Mesenchymal stem cell (in vitro differentiated cells and primary cell): ENCODE measurements at regions not wholly inside any gene's neighbourhood (a gene's known extent, or its start where the extent isn't known, plus 50 kb on each side); places are given as distances from the start of the nearest gene placed in this dataset.

Experiments
- DNase-seq: peaks from one replicate; pipeline ENCODE4 v3.0.0-alpha.2; 2013
- H2AFZ ChIP-seq: one replicate; pipeline ENCODE4 v1.6.1; 2013; ENCODE audit warnings: low read depth, mild to moderate bottlenecking, control low read depth, inconsistent platforms, low read length, moderate library complexity
- H2AK5ac ChIP-seq: 2 replicates; pipeline ENCODE4 v1.6.1; 2013; ENCODE audit warnings: low read length, moderate library complexity, mild to moderate bottlenecking, inconsistent platforms; ENCODE audit not compliant: severe bottlenecking
- H2BK120ac ChIP-seq: one replicate; pipeline ENCODE4 v1.6.1; 2013; ENCODE audit warnings: low read depth, mild to moderate bottlenecking, inconsistent platforms, low read length, moderate library complexity
- H2BK12ac ChIP-seq, 2 experiments: one replicate each; pipeline ENCODE4 v1.6.1; 2013; ENCODE audit warnings: inconsistent platforms in 2 of 2, low read length in 2 of 2, mild to moderate bottlenecking in 2 of 2, moderate library complexity in 2 of 2, control low read depth in 1 of 2
- H2BK15ac ChIP-seq: one replicate; pipeline ENCODE4 v1.6.1; 2013; ENCODE audit warnings: mild to moderate bottlenecking, low read depth, inconsistent platforms; ENCODE audit not compliant: poor library complexity, severe bottlenecking
- H2BK5ac ChIP-seq: 2 replicates; pipeline ENCODE4 v1.6.1; 2013; ENCODE audit warnings: low read depth, mild to moderate bottlenecking, low read length, control low read depth, inconsistent platforms; ENCODE audit not compliant: poor library complexity, severe bottlenecking
- H3K14ac ChIP-seq, 2 experiments: one replicate each; pipeline ENCODE4 v1.6.1; 2013; ENCODE audit warnings: inconsistent platforms in 2 of 2, low read length in 2 of 2, control low read depth in 1 of 2, mild to moderate bottlenecking in 1 of 2, moderate library complexity in 1 of 2
- H3K18ac ChIP-seq, 2 experiments: one replicate each; pipeline ENCODE4 v1.6.1; 2013; ENCODE audit warnings: inconsistent platforms in 2 of 2, low read length in 2 of 2, control low read depth in 1 of 2, low read depth in 1 of 2, mild to moderate bottlenecking in 1 of 2
- H3K23ac ChIP-seq, 2 experiments: one replicate each; pipeline ENCODE4 v1.6.1; 2013; ENCODE audit warnings: inconsistent platforms in 2 of 2, low read length in 2 of 2, mild to moderate bottlenecking in 2 of 2, moderate library complexity in 2 of 2, control low read depth in 1 of 2
- H3K27ac ChIP-seq: 2 replicates; pipeline ENCODE4 v1.5.1; 2013; ENCODE audit warnings: mild to moderate bottlenecking, moderate library complexity, low read length, control low read depth, inconsistent platforms; ENCODE audit not compliant: poor library complexity, severe bottlenecking
- H3K27me3 ChIP-seq, 2 experiments: 2 replicates each; pipeline versions ENCODE4 v1.6.1 to v1.7.0; 2013; ENCODE audit warnings: low read length in 2 of 2, mild to moderate bottlenecking in 2 of 2, moderate library complexity in 2 of 2, control low read depth in 1 of 2, inconsistent platforms in 1 of 2; ENCODE audit not compliant: control insufficient read depth in 1 of 2, insufficient read depth in 1 of 2
- H3K36me3 ChIP-seq, 2 experiments: 2 replicates each; pipeline versions ENCODE4 v1.6.1 to v1.7.0; 2013; ENCODE audit warnings: low read length in 2 of 2, control low read depth in 1 of 2, inconsistent platforms in 1 of 2, low read depth in 1 of 2, mild to moderate bottlenecking in 1 of 2; ENCODE audit not compliant: insufficient read depth in 2 of 2, control insufficient read depth in 1 of 2
- H3K4ac ChIP-seq, 2 experiments: one replicate each; pipeline ENCODE4 v1.6.1; 2013; ENCODE audit warnings: inconsistent platforms in 2 of 2, low read length in 2 of 2, mild to moderate bottlenecking in 2 of 2, moderate library complexity in 2 of 2, control low read depth in 1 of 2, low read depth in 1 of 2
- H3K4me1 ChIP-seq: 2 replicates; pipeline ENCODE4 v1.6.1; 2013; ENCODE audit warnings: low read depth, low read length, control low read depth; ENCODE audit not compliant: control insufficient read depth, insufficient read depth
- H3K4me2 ChIP-seq: 2 replicates; pipeline ENCODE4 v1.6.1; 2013; ENCODE audit warnings: low read length, mild to moderate bottlenecking, inconsistent platforms; ENCODE audit not compliant: poor library complexity, severe bottlenecking
- H3K4me3 ChIP-seq, 2 experiments: 2 replicates each; pipeline versions ENCODE4 v1.5.1 to v1.7.0; 2013; ENCODE audit warnings: low read length in 2 of 2, mild to moderate bottlenecking in 2 of 2, control low read depth in 1 of 2, low read depth in 1 of 2; ENCODE audit not compliant: insufficient read depth in 1 of 2
- H3K79me1 ChIP-seq: replicated peaks from 2 replicates; pipeline ENCODE4 v1.6.1; 2013; ENCODE audit warnings: mild to moderate bottlenecking, control low read depth, low read length, inconsistent platforms; ENCODE audit not compliant: poor library complexity, severe bottlenecking
- H3K9ac ChIP-seq: 2 replicates; pipeline ENCODE4 v1.7.0; 2013; ENCODE audit warnings: mild to moderate bottlenecking, low read length, moderate library complexity
- H3K9me3 ChIP-seq: 2 replicates; pipeline ENCODE4 v1.7.0; 2013; ENCODE audit warnings: mild to moderate bottlenecking, low read length; ENCODE audit not compliant: control insufficient read depth
- H4K8ac ChIP-seq: one replicate; pipeline ENCODE4 v1.6.1; 2013; ENCODE audit warnings: inconsistent platforms, mild to moderate bottlenecking, low read length, moderate library complexity
- H4K91ac ChIP-seq: one replicate; pipeline ENCODE4 v1.6.1; 2013; ENCODE audit warnings: mild to moderate bottlenecking, low read length, inconsistent platforms
- WGBS: methylation state at CpG from one replicate; pipeline ENCODE4 v1.1.7; 2013; ENCODE audit warnings: mixed read lengths; 5-methylcytosine and 5-hydroxymethylcytosine counted together

DNA sequence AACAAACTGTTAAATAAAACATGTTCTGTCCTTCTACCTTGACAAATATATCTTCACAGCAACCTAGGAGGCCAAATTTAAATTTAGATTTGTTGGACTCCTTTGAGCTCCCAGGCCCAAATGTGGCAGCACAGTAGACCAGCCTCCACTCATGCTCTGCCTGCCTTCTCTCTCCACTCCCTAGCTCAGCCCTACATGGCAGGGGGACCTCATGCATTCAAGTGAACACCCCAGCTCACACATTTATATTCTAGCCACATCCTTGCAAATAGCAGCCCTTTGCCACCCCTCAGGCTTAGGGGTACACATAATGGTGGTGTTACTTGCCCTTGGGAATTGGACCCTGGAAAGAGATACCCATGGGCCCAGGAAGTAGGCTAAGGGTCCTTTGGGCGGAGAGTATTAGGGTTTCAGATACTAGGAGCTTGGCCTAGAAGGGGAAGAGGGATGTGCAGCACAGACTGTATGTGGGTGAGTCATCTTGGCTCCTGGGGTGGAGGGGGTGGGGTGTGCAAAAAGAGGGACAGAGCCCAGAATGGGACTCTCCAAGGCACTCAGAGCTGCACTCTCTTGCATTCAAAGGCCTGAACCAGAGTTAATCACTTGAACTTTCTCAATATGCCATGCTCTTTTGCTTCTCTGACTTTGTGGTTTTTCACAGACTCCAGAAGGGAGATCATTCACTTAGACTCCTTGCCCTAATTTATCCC is 268.4 kb upstream of the ROPN1 start:
- H2BK120ac ChIP-seq, result peak overlapping the region; percentile 4
- H4K8ac ChIP-seq, result peak overlapping the region; percentile 66
- H3K4me2 ChIP-seq, result no peak overlapping the region
- no peaks in the 10 kb centered on the region for H3K9me3 ChIP-seq
- no peaks in the 10 kb centered on the region for H3K79me1 ChIP-seq
- H3K36me3 ChIP-seq, result no peaks in the 10 kb centered on the region
- H3K27ac ChIP-seq, result peak overlapping the region; percentile 84
- H3K14ac ChIP-seq, result peak overlapping the region in 1 of 2 experiments; percentile 59
- H2AFZ ChIP-seq, result no peak overlapping the region
- H3K23ac ChIP-seq, result no peak overlapping the region
- H3K4me1 ChIP-seq, result peaks cover 17% of the 10 kb centered on the region
- H2BK5ac ChIP-seq, result peak overlapping the region; percentile 53
- no peaks in the 10 kb centered on the region for H3K27me3 ChIP-seq
- peak overlapping the region; percentile 23 for H4K91ac ChIP-seq
- peak; percentile 93 for DNase-seq
- H3K18ac ChIP-seq, result peak overlapping the region; percentile 83 to 93
- H3K4ac ChIP-seq, result peak overlapping the region; percentile 22 to 71
- peak overlapping the region in 1 of 2 experiments; percentile 11 for H3K4me3 ChIP-seq
- peak overlapping the region; percentile 55 to 85 for H2BK12ac ChIP-seq
- no peak overlapping the region for H2BK15ac ChIP-seq
- H3K9ac ChIP-seq, result peak overlapping the region; percentile 51
- WGBS, result 40% methylated on average over 1 of the region's 1 CpG
- peak overlapping the region; percentile 95 for H2AK5ac ChIP-seq

DNA sequence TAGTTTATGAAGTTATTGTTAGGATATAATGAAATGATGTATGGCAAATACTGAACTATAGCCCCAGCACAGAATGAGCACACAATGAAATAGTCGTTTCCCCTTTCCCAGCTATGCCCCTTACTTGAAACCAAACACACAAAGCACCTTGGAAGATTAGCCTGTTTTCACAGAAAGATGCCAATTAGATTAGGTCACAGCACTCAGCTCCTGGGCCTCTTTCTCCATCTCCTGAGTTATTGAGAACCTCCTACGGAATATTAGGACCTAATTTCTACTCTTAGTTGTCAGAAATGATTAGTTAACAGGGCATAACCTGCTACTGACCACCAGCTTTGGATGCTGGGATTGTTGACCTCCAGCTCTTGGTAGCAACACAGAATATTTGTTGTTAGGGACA is 269.4 kb upstream of the ROPN1 start:
- DNase-seq, result peak; percentile 33

GRCh38 chr3:124263168-124263567 is 271.2 kb upstream of the ROPN1 start:
- H3K18ac ChIP-seq, result no peak overlapping the region
- H3K27ac ChIP-seq, result peak overlapping the region; percentile 68
- no peaks in the 10 kb centered on the region for H3K79me1 ChIP-seq
- no peaks in the 10 kb centered on the region for H3K9me3 ChIP-seq
- H3K36me3 ChIP-seq, result no peaks in the 10 kb centered on the region
- no peak overlapping the region for H3K23ac ChIP-seq
- H2BK15ac ChIP-seq, result no peak overlapping the region
- H4K91ac ChIP-seq, result no peak overlapping the region
- no peak overlapping the region for H2BK5ac ChIP-seq
- no peak overlapping the region for H2BK120ac ChIP-seq
- no peak overlapping the region for H3K4me2 ChIP-seq
- H2AK5ac ChIP-seq, result no peak overlapping the region
- no peak overlapping the region for H2BK12ac ChIP-seq
- no peaks in the 10 kb centered on the region for H3K27me3 ChIP-seq
- peak overlapping the region; percentile 21 for H3K9ac ChIP-seq
- peaks cover 13% of the 10 kb centered on the region for H3K4me1 ChIP-seq
- H2AFZ ChIP-seq, result no peak overlapping the region
- WGBS, result 30% methylated on average over 4 of the region's 4 CpGs
- peak; percentile 88 for DNase-seq
- H4K8ac ChIP-seq, result no peak overlapping the region
- no peak overlapping the region for H3K4ac ChIP-seq
- H3K4me3 ChIP-seq, result no peak overlapping the region
- no peak overlapping the region for H3K14ac ChIP-seq

More for the DNA sequence above, 269.4 kb upstream of the ROPN1 start:
- Histone ChIP-seq H3K14ac (no peak overlapping the region), H3K9ac (peak overlapping the region; percentile 51), H3K9me3 (no peaks in the 10 kb centered on the region), H3K23ac (no peak overlapping the region), H2AFZ (no peak overlapping the region), H2BK5ac (no peak overlapping the region), H3K4me2 (no peak overlapping the region), H3K36me3 (no peaks in the 10 kb centered on the region), H2BK15ac (no peak overlapping the region), H3K4ac (no peak overlapping the region), H4K8ac (no peak overlapping the region), H2BK120ac (no peak overlapping the region), H3K27ac (peak overlapping the region; percentile 84), H3K4me1 (peaks cover 17% of the 10 kb centered on the region), H3K79me1 (no peaks in the 10 kb centered on the region), H2AK5ac (peak overlapping the region; percentile 26), H3K4me3 (no peak overlapping the region), H2BK12ac (no peak overlapping the region), H3K18ac (peak overlapping the region in 1 of 2 experiments; percentile 44), H4K91ac (no peak overlapping the region), H3K27me3 (no peaks in the 10 kb centered on the region)
- WGBS, result 40% methylated on average over 2 of the region's 2 CpGs

- Histone ChIP-seq H2BK15ac (no peak overlapping the region), H3K4me3 (no peak overlapping the region), H3K4ac (no peak overlapping the region), H2BK5ac (no peak overlapping the region), H2BK120ac (no peak overlapping the region), H3K9me3 (no peaks in the 10 kb centered on the region), H3K14ac (no peak overlapping the region), H3K36me3 (peaks cover 0 to 7% of the 10 kb centered on the region in 2 experiments), H3K4me2 (no peak overlapping the region), H2AFZ (no peak overlapping the region), H3K9ac (no peak overlapping the region), H2BK12ac (peak overlapping the region in 1 of 2 experiments; percentile 10), H3K4me1 (peaks cover 11% of the 10 kb centered on the region), H3K27ac (no peak overlapping the region), H3K23ac (no peak overlapping the region), H3K27me3 (no peaks in the 10 kb centered on the region), H2AK5ac (peak overlapping the region; percentile 8), H3K79me1 (no peaks in the 10 kb centered on the region), H4K8ac (no peak overlapping the region), H3K18ac (no peak overlapping the region), H4K91ac (no peak overlapping the region)
- WGBS, result 89% methylated on average over 8 of the region's 8 CpGs
- no peak for DNase-seq
Measured at GRCh38 chr3:124264346-124264745, 272.4 kb upstream of the ROPN1 start.
